ENCODE measurements at regions not wholly inside any gene's neighbourhood (a gene's known extent, or its start where the extent isn't known, plus 50 kb on each side); places are given as distances from the start of the nearest gene placed in this dataset.

DNA sequence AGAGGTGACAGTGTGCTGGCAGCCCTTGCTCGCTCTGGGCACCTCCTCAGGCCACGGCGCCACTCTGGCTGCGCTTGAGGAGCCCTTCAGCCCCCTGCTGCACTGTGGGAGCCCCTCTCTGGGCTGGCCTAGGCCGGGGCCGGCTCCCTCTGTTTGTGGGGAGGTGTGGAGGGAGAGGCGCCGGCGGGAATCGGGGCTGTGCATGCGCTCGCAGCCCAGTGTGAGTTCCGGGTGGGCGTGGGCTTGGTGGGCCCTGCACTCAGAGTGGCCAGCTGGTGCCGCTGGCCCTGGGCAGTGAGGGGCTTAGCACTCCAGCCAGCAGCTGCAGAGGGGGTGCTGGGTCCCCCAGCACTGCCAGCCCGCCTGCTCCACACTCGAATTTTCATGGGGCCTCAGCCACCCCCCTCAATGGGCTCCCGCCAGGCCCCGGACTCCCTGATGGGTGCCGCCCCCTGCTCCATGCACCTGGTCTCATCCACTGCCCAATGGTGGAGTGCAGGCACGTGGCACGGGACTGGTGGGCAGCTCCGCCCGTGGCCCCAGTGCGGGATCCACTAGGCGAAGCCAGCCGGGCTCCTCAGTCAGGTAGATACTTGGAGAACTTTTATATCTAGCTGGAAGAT lies 96.7 kb upstream of the BET1 start:
- TF ChIP-seq, protein P1, sequence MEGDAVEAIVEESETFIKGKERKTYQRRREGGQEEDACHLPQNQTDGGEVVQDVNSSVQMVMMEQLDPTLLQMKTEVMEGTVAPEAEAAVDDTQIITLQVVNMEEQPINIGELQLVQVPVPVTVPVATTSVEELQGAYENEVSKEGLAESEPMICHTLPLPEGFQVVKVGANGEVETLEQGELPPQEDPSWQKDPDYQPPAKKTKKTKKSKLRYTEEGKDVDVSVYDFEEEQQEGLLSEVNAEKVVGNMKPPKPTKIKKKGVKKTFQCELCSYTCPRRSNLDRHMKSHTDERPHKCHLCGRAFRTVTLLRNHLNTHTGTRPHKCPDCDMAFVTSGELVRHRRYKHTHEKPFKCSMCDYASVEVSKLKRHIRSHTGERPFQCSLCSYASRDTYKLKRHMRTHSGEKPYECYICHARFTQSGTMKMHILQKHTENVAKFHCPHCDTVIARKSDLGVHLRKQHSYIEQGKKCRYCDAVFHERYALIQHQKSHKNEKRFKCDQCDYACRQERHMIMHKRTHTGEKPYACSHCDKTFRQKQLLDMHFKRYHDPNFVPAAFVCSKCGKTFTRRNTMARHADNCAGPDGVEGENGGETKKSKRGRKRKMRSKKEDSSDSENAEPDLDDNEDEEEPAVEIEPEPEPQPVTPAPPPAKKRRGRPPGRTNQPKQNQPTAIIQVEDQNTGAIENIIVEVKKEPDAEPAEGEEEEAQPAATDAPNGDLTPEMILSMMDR (IDR thresholded peaks at IDR 0.05), result no peak
- no peak for TF ChIP-seq POLR2AphosphoS5 (IDR thresholded peaks at IDR 0.05; ENCODE audit: low read depth, low read length)
- no peak for TF ChIP-seq YY1 (IDR thresholded peaks at IDR 0.05; ENCODE audit: low read depth)
- TF ChIP-seq JUND (IDR thresholded peaks at IDR 0.05), result no peak
- no peak for TF ChIP-seq EZH2phosphoT487 (IDR thresholded peaks at IDR 0.05; ENCODE audit: borderline replicate concordance, low read depth)

Measured in SK-N-SH (cell line).